ENCODE measurements at regions not wholly inside any gene's neighbourhood (a gene's known extent, or its start where the extent isn't known, plus 50 kb on each side); places are given as distances from the start of the nearest gene placed in this dataset.

DNA sequence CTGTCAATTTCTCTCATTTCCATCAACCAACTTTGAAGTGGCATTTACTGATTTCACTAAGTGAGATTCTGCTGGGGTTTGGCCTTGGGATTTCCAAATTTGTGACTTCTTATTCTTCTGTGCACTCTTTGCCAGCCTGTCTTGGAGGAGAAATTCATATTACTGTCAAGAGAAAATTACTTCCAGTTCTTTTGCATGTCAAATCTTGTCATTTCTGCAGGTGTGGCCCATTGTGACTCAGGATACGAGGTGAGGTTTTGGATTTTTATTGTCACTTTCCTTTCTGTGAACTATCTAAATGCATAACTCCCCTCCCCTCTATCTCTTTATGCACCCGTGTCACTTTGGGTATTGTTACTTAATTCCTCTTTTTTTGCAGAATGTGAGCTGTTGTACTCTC is 102.6 kb upstream of the GUCY1A1 start:
- no peak overlapping the region for H4K5ac ChIP-seq (ENCODE audit: insufficient read length, low read depth, low read length)
- H3K9ac ChIP-seq (replicated peaks in 1 of 4; ENCODE audit: extremely low read depth in 1 of 4, low read depth in 3 of 4, low read length in 3 of 4) = no peak overlapping the region
- ChIA-PET POLR2A (ENCODE audit: partially characterized antibody) (no interaction called here), CTCF (ENCODE audit: partially characterized antibody) (interaction anchor here (1.6 kb wide), 1 partner anchor 35 kb away, joined by 5 read pairs; no protein-coding TSS in a partner anchor)
- no peak overlapping the region for H3K18ac ChIP-seq (ENCODE audit: extremely low read depth, low read length)
- no peak for FAIRE-seq
- H3K4me3 ChIP-seq (ENCODE audit: extremely low read depth in 1 of 4, insufficient read depth in 2 of 4, low read depth in 3 of 4, low read length in 4 of 4) = no peak overlapping the region
- H2BK5ac ChIP-seq (ENCODE audit: low read depth, low read length) = no peak overlapping the region
- no peaks in the 10 kb centered on the region for H3K4me1 ChIP-seq (replicated peaks in 1 of 4; ENCODE audit: control insufficient read depth in 3 of 4, insufficient read depth in 4 of 4, low read length in 3 of 4)
- H3K79me2 ChIP-seq (ENCODE audit: control insufficient read depth in 1 of 2, insufficient read depth in 2 of 2, low read length in 2 of 2) = no peaks in the 10 kb centered on the region
- no peak overlapping the region for H2AK5ac ChIP-seq (ENCODE audit: low read depth, low read length)
- H3K4ac ChIP-seq (replicated peaks; ENCODE audit: insufficient read length, low read depth, low read length) = no peak overlapping the region
- H3K79me1 ChIP-seq (ENCODE audit: low read depth, low read length) = no peaks in the 10 kb centered on the region
- H4K8ac ChIP-seq (ENCODE audit: extremely low read depth, insufficient read depth, low read length) = no peak overlapping the region
- H2BK15ac ChIP-seq (ENCODE audit: low read length) = no peak overlapping the region
- no peaks in the 10 kb centered on the region for H3K9me3 ChIP-seq (ENCODE audit: insufficient read depth in 2 of 2, low read depth in 1 of 2, low read length in 1 of 2)
- H3K36me3 ChIP-seq (ENCODE audit: control insufficient read depth in 2 of 4, insufficient read depth in 4 of 4, low read length in 3 of 4) = no peaks in the 10 kb centered on the region
- no peaks in the 10 kb centered on the region for H3K23me2 ChIP-seq (ENCODE audit: low read depth, low read length)
- no peak overlapping the region for H2AFZ ChIP-seq (ENCODE audit: low read length)
- no peak overlapping the region for H3K14ac ChIP-seq (ENCODE audit: insufficient read length)
- H3K27me3 ChIP-seq (replicated peaks in 1 of 4; ENCODE audit: control insufficient read depth in 3 of 4, extremely low read depth in 1 of 4, insufficient read depth in 3 of 4, low read length in 3 of 4) = no peaks in the 10 kb centered on the region
- H4K20me1 ChIP-seq (replicated peaks in 1 of 2; ENCODE audit: control insufficient read depth in 1 of 2, insufficient read depth in 2 of 2, low read length in 2 of 2) = no peaks in the 10 kb centered on the region
- no peak overlapping the region for H3K23ac ChIP-seq (ENCODE audit: insufficient read length)
- WGBS, 2 experiments (ENCODE audit: extremely low coverage in 1 of 2, insufficient coverage in 1 of 2, insufficient read length in 1 of 2, insufficient replicate concordance in 2 of 2, low coverage in 1 of 2, low lambda C conversion rate in 2 of 2, missing lambda C conversion rate in 1 of 2) = 78% methylated on average over 2 of the region's 2 CpGs; no CpG with 5 or more reads in 1 of the 2 experiments
- H3K4me2 ChIP-seq (ENCODE audit: insufficient read depth in 1 of 2, low read depth in 2 of 2, low read length in 2 of 2) = no peak overlapping the region
- H3K27ac ChIP-seq (ENCODE audit: low read depth, low read length) = no peak overlapping the region
- no peak overlapping the region for H2BK12ac ChIP-seq (ENCODE audit: low read depth, low read length)
- no peak overlapping the region for H4K91ac ChIP-seq (replicated peaks; ENCODE audit: insufficient read length, low read length)
- no peak overlapping the region for H2BK20ac ChIP-seq (ENCODE audit: low read length)
- H3K56ac ChIP-seq (replicated peaks; ENCODE audit: insufficient read length, low read depth, low read length) = no peak overlapping the region
- DNase-seq (ENCODE audit: low read depth in 1 of 2, low spot score in 2 of 2) = no peak
- no peak overlapping the region for H2BK120ac ChIP-seq (replicated peaks; ENCODE audit: low read depth, low read length)
- no peak for TF ChIP-seq MAFK (IDR thresholded peaks at IDR 0.05; ENCODE audit: low read depth, low read length)

Data from H1 (cell line).